Esophagus muscularis mucosa (tissue), 4 donors: ENCODE measurements at regions not wholly inside any gene's neighbourhood (a gene's known extent, or its start where the extent isn't known, plus 50 kb on each side); places are given as distances from the start of the nearest gene placed in this dataset.

Experiments used
- DNase-seq: peaks from one replicate; pipeline ENCODE4 v3.0.0-alpha.2; 2017; ENCODE audit errors: extremely low spot score
- H3K27ac ChIP-seq, 4 donors: fragments of 200-600 bp; sonication (generic); replicated peaks in 1 of 4; 1 replicate in 3 of 4; 2 replicates in 1 of 4; pipeline ENCODE4 v1.5.1; 2016 to 2019; ENCODE audit warnings: mild to moderate bottlenecking in 1 of 4
- H3K27me3 ChIP-seq, 4 donors: fragments of 200-600 bp; sonication (generic); one replicate each; pipeline versions ENCODE4 v1.5.1 to v1.6.0; 2016 to 2019
- H3K36me3 ChIP-seq, 4 donors: fragments of 200-600 bp; sonication (generic); one replicate each; pipeline ENCODE4 v1.5.1; 2016 to 2019
- H3K4me1 ChIP-seq, 4 donors: fragments of 200-600 bp; sonication (generic); one replicate each; pipeline ENCODE4 v1.5.1; 2016 to 2019
- H3K4me3 ChIP-seq, 4 donors: fragments of 200-600 bp; sonication (generic); 1 replicate in 2 of 4; 2 replicates in 2 of 4; pipeline ENCODE4 v1.5.1; 2016 to 2019; ENCODE audit warnings: mild to moderate bottlenecking in 4 of 4, moderate library complexity in 1 of 4
- H3K9me3 ChIP-seq, 4 donors: fragments of 200-600 bp; sonication (generic); 1 replicate in 3 of 4; 2 replicates in 1 of 4; pipeline ENCODE4 v1.5.1; 2016 to 2019
- EP300 ChIP-seq: sonication (generic); formaldehyde crosslinking; IDR thresholded peaks from one replicate; pipeline ENCODE4 v1.6.1; 2017; ENCODE audit warnings: antibody characterized with exemption
- POLR2A ChIP-seq: fragments of 450-650 bp; IDR thresholded peaks from one replicate; pipeline ENCODE4 v1.6.1; 2017; ENCODE audit warnings: antibody characterized with exemption, moderate library complexity, mild to moderate bottlenecking, low read depth
- POLR2AphosphoS5 ChIP-seq, 2 donors: sonication (generic); formaldehyde crosslinking; IDR thresholded peaks; one replicate each; pipeline ENCODE4 v1.6.1; 2017; ENCODE audit warnings: antibody characterized with exemption in 2 of 2
- WGBS: methylation state at CpG from one replicate; pipeline ENCODE4 v1.1.5; 2018; 5-methylcytosine and 5-hydroxymethylcytosine counted together
- intact Hi-C: fragments of 100-400 bp; cut with DNase I; formaldehyde crosslinking; loops from one replicate; pipeline ENCODE4 v1.15.1; 2023
- TF ChIP-seq, protein P1 (sequence below), 3 experiments: fragments of 200-600 bp in 2 of 3; fragments of 450-650 bp in 1 of 3; sonication (generic) in 2 of 3; IDR thresholded peaks; one replicate each; pipeline ENCODE4 v1.5.1; 2017 to 2019; ENCODE audit warnings: antibody characterized with exemption in 3 of 3, mild to moderate bottlenecking in 2 of 3, moderate library complexity in 1 of 3

DNA sequence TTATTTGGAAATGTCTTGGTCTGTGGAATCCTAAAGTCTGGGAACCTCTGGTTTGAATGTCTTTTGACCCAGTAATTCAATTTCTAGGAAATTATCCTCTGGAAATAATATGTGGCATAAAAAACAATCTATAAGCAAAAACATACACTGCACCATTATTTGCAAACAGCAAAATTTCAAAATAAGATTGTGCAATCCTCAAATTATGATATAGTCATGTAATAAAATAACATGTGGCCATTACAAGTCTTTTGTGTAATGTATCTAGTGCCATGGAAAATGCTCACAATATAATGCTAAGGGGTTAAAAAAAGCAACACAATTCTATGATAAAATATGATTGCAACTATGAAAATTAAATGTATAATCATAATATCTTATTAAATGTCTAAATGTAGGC is 312.9 kb upstream of the RUNX1 start:
- Histone ChIP-seq H3K4me3 (no peak overlapping the region), H3K27me3 (no peaks in the 10 kb centered on the region), H3K27ac (no peak overlapping the region), H3K4me1 (no peaks in the 10 kb centered on the region), H3K9me3 (no peaks in the 10 kb centered on the region), H3K36me3 (no peaks in the 10 kb centered on the region)
- no peak for DNase-seq
- intact Hi-C loops = no loop called here
- TF ChIP-seq POLR2A = no peak

DNA sequence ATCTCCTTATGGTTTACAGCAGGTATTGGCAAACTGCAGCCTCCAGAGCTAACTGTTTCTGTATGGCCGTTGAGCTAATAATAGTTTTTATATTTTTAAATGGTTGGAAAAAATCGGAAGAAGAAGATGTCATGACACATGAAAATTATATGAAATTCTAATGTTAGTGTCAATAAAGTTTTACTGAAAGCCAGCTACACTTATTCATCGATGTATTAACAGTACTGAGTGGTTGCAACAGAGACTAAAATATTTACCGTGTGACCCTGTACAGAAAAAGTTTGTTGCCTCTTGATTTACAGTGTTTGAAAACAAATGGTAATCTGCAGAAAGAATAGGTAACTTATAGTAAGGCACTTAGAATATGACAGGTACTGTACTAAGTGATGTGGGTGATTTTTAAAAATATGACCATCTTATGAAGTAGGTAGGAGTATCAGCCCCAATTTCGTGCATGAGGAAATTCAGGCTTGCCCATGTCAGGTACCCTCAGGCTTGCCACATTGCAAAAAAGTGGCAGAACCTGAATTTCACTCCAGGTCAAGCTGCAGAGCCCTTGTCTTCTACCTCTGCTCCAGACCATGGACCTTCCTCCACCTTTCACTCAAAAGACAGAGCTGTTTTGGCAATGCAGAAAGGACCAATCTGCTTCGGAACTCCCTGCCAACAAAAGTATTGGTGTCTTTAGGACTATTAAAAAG is 311.9 kb upstream of the RUNX1 start:
- no peaks in the 10 kb centered on the region for H3K9me3 ChIP-seq
- 76% methylated on average over 6 of the region's 6 CpGs for WGBS
- H3K27me3 ChIP-seq = no peaks in the 10 kb centered on the region
- H3K4me3 ChIP-seq = no peak overlapping the region
- intact Hi-C loops = no loop called here
- no peaks in the 10 kb centered on the region for H3K36me3 ChIP-seq
- DNase-seq = no peak
- no peaks in the 10 kb centered on the region for H3K4me1 ChIP-seq
- TF ChIP-seq EP300 (no peak), POLR2AphosphoS5 (IDR thresholded peaks at IDR 0.05) (no peak), POLR2A (no peak)
- TF ChIP-seq, protein P1, sequence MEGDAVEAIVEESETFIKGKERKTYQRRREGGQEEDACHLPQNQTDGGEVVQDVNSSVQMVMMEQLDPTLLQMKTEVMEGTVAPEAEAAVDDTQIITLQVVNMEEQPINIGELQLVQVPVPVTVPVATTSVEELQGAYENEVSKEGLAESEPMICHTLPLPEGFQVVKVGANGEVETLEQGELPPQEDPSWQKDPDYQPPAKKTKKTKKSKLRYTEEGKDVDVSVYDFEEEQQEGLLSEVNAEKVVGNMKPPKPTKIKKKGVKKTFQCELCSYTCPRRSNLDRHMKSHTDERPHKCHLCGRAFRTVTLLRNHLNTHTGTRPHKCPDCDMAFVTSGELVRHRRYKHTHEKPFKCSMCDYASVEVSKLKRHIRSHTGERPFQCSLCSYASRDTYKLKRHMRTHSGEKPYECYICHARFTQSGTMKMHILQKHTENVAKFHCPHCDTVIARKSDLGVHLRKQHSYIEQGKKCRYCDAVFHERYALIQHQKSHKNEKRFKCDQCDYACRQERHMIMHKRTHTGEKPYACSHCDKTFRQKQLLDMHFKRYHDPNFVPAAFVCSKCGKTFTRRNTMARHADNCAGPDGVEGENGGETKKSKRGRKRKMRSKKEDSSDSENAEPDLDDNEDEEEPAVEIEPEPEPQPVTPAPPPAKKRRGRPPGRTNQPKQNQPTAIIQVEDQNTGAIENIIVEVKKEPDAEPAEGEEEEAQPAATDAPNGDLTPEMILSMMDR (IDR thresholded peaks at IDR 0.05) = no peak
- no peak overlapping the region for H3K27ac ChIP-seq

DNA sequence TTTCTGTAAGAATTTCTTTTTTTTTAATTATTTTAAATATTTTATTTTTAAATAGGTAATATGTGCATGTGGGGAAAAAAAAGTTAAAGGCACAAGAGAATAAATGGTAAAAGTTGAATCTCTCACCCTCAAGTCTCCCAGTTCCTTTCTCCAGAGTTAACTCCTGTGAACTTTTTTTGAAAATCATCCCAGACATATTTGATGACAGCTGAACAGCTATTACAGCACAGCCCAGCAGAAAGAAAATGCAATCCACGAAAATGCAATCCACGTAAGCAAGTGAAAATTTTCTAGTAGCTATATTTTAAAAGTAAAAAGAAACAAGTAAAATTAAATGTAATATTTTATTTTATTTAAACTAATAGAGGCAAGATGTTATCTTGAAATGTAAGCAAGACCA is 310.0 kb upstream of the RUNX1 start:
- H3K4me3 ChIP-seq = no peak overlapping the region
- intact Hi-C loops = no loop called here
- no peaks in the 10 kb centered on the region for H3K36me3 ChIP-seq
- 78% methylated on average over 2 of the region's 2 CpGs for WGBS
- H3K9me3 ChIP-seq = no peaks in the 10 kb centered on the region
- TF ChIP-seq, protein P1 (IDR thresholded peaks at IDR 0.05) = no peak
- TF ChIP-seq EP300 = no peak
- H3K4me1 ChIP-seq = no peaks in the 10 kb centered on the region
- DNase-seq = no peak
- H3K27me3 ChIP-seq = peaks cover 0 to 8% (median 0%) of the 10 kb centered on the region in 4 donors
- H3K27ac ChIP-seq = no peak overlapping the region

DNA sequence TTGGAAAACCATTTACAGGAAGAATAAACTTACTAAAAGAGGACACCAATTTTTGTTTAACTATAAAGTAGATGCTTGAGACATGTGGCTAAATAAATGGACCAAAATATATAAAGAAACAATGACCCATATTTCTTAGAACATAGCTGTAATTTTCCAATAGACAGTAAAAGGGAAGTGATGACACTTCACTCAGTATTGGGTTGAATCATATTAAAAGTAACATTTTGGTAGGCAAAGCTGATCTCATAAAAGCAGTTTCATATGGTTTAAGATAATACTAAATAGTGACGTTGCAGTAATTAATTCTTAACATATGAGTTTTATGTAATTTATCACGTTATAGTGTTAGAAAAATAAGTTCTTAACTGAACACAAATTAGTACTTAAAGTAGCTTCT is 308.9 kb upstream of the RUNX1 start:
- H3K9me3 ChIP-seq = no peaks in the 10 kb centered on the region
- intact Hi-C loops = no loop called here
- H3K27me3 ChIP-seq = peaks cover 0 to 14% (median 0%) of the 10 kb centered on the region in 4 donors
- TF ChIP-seq, protein P1 (IDR thresholded peaks at IDR 0.05) = no peak
- TF ChIP-seq EP300 = no peak
- H3K27ac ChIP-seq = no peak overlapping the region
- no peaks in the 10 kb centered on the region for H3K4me1 ChIP-seq
- H3K4me3 ChIP-seq = no peak overlapping the region
- H3K36me3 ChIP-seq = no peaks in the 10 kb centered on the region
- WGBS = 88% methylated on average over 2 of the region's 2 CpGs
- DNase-seq = no peak

DNA sequence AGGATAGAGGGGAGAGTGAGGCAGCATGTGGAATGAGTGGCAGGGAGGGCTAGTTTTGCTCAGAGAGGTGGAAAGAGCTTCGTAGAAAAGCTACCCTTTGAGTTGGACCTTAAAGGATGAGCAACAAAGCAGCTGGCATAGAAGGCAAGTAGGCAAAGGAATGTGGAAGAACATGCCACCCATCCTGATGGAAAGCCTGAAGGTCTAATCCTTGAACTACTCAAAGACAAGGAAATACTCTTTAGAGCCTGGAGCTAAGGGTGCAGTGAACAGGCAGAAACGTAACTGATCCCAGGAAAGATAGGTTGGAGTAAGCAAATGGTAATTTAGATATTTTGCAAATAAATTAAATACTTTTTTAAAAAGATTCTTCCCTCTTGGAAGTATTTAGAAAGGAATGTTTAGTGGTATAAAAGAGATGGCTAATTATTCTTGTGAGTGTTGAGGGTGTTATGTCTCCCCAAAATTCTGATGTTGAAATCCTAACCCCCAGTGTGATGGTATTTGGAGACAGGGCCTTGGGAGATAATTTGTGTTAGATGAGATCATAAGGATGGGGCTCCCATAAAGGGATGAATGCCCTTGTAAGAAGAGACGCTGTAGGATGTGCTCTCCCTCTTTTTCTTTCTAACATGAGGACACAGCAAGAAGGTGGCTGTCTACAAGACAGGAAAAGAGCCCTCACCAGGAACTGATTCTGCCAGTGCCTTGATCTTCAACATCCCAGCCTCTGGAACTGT is 308.1 kb upstream of the RUNX1 start:
- no peaks in the 10 kb centered on the region for H3K9me3 ChIP-seq
- intact Hi-C loops = no loop called here

More for the DNA sequence above, 308.1 kb upstream of the RUNX1 start:
- peaks cover 0 to 17% (median 0%) of the 10 kb centered on the region in 4 donors for H3K27me3 ChIP-seq
- no peak overlapping the region for H3K27ac ChIP-seq
- no peaks in the 10 kb centered on the region for H3K4me1 ChIP-seq
- no peaks in the 10 kb centered on the region for H3K36me3 ChIP-seq
- 81% methylated on average over 3 of the region's 3 CpGs for WGBS
- DNase-seq = no peak
- H3K4me3 ChIP-seq = no peak overlapping the region
- TF ChIP-seq EP300 (no peak), POLR2A (no peak), POLR2AphosphoS5 (IDR thresholded peaks at IDR 0.05) (no peak)
- TF ChIP-seq, protein P1 (IDR thresholded peaks at IDR 0.05) = no peak
